Fibroblast of lung (primary cell): ENCODE measurements at regions not wholly inside any gene's neighbourhood (a gene's known extent, or its start where the extent isn't known, plus 50 kb on each side); places are given as distances from the start of the nearest gene placed in this dataset.
"Not testable (repeated sequence)": the region's sequence is repeated elsewhere in the genome, so short reads cannot be mapped to it uniquely, and the experiment has no call there.

ENCODE experiments used
- DNase-seq, 2 donors: peaks; one replicate each; pipeline versions ENCODE4 v3.0.0 to v3.0.0-alpha.2; 2010; ENCODE audit warnings: low read depth in 2 of 2
- H2AFZ ChIP-seq: 2 replicates; pipeline ENCODE4 v1.5.1; 2012; ENCODE audit warnings: low read length, control low read depth, inconsistent platforms
- H3K27ac ChIP-seq: 2 replicates; pipeline ENCODE4 v1.5.1; 2011; ENCODE audit warnings: low read length, control low read depth; ENCODE audit not compliant: insufficient read depth
- H3K27me3 ChIP-seq: 2 replicates; pipeline ENCODE4 v1.5.1; 2011; ENCODE audit warnings: mild to moderate bottlenecking, low read length; ENCODE audit not compliant: control insufficient read depth, insufficient read depth
- H3K36me3 ChIP-seq: 2 replicates; pipeline ENCODE4 v1.5.1; 2011; ENCODE audit warnings: low read length; ENCODE audit not compliant: control insufficient read depth, insufficient read depth
- H3K4me1 ChIP-seq: 2 replicates; pipeline ENCODE4 v1.5.1; 2011; ENCODE audit warnings: low read length; ENCODE audit not compliant: control insufficient read depth, insufficient read depth; ENCODE audit errors: extremely low read depth
- H3K4me2 ChIP-seq: 2 replicates; pipeline ENCODE4 v1.5.1; 2011; ENCODE audit warnings: low read length, control low read depth; ENCODE audit not compliant: insufficient read depth; ENCODE audit errors: extremely low read depth
- H3K4me3 ChIP-seq, 4 experiments: fragments of 200-600 bp in 1 of 4; sonication (generic) in 1 of 4; replicated peaks in 1 of 4; 2 replicates each; pipeline ENCODE4 v1.5.1; 2011 to 2016; ENCODE audit warnings: low read length in 4 of 4, low read depth in 3 of 4, mild to moderate bottlenecking in 3 of 4, control low read depth in 2 of 4, inconsistent platforms in 1 of 4, mixed read lengths in 1 of 4; ENCODE audit not compliant: insufficient read depth in 1 of 4; ENCODE audit errors: control extremely low read depth in 1 of 4
- H3K79me2 ChIP-seq: 2 replicates; pipeline ENCODE4 v1.5.1; 2012; ENCODE audit warnings: mild to moderate bottlenecking, low read length, inconsistent platforms; ENCODE audit not compliant: control insufficient read depth, insufficient read depth
- H3K9ac ChIP-seq: 2 replicates; pipeline ENCODE4 v1.5.1; 2011; ENCODE audit warnings: mild to moderate bottlenecking, low read length, control low read depth; ENCODE audit not compliant: insufficient read depth
- H3K9me3 ChIP-seq: 2 replicates; pipeline ENCODE4 v1.5.1; 2012; ENCODE audit warnings: low read depth, low read length; ENCODE audit not compliant: control insufficient read depth, insufficient read depth
- H4K20me1 ChIP-seq: 2 replicates; pipeline ENCODE4 v1.5.1; 2011; ENCODE audit warnings: low read length; ENCODE audit not compliant: control insufficient read depth, insufficient read depth; ENCODE audit errors: extremely low read depth
- EZH2 ChIP-seq: IDR thresholded peaks from 2 replicates; pipeline ENCODE4 v1.5.1; 2012; ENCODE audit warnings: low read length, control low read depth, mild to moderate bottlenecking; ENCODE audit errors: missing control alignments
- TF ChIP-seq, protein P1 (sequence below), 2 donors: IDR thresholded peaks in 1 of 2; conservative IDR thresholded peaks in 1 of 2; 1 replicate in 1 of 2; 2 replicates in 1 of 2; pipeline ENCODE4 v1.5.1; 2011 to 2012; ENCODE audit warnings: low read length in 2 of 2, control low read depth in 1 of 2, inconsistent platforms in 1 of 2, low read depth in 1 of 2, mild to moderate bottlenecking in 1 of 2

DNA sequence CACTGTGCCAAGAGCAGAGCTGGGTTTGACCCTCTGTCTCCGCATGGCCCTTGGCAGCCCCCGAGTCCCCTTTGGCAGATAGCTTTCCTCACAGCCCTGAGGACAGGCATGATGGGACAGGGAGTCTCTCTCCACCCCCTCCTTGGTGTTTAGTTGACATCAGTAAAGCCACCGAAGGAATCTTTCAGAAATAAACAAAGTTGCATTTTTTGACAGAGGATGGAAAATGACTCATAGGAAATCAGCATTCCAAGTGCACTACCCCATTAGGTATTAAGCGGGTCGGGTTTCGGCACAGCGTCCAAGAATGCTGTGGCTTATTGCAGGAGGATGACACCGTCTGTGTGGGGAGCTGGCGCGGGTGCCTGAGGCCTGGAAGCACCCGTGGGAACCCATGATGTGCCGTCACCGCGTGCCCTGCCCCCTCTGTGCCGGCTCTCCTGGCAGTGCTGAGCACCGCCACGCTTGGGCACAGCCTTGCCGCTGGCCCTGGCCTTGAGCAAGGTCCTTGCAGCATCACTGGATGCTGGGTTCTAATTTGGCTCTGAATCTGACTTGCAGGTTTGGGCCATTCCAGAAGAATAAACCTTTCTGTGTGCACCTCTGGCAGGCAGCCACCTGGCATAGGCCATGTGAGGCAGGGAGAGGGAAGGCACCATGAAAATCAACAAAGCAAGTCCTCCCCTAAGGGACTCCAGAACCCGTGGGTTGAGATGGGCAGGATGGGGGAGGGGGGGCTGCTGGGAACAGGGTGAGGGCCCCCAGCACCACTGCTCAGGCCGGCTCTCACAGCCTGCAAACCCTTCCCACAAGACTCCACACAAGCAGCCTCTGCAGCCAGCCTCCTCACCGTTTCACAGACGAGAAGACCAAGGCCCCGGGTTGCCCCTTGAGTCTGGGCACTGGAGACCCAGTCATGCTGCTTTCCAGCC lies 50.5 kb upstream of the ZNF469 start:
- peak; percentile 100 for DNase-seq
- Histone ChIP-seq H3K27ac (peak overlapping the region; percentile 82), H3K9ac (peak overlapping the region; percentile 59), H2AFZ (no peak overlapping the region), H3K4me3 (no peak overlapping the region), H3K4me2 (peak overlapping the region; percentile 69), H3K79me2 (no peaks in the 10 kb centered on the region), H4K20me1 (no peaks in the 10 kb centered on the region), H3K36me3 (no peaks in the 10 kb centered on the region), H3K9me3 (no peaks in the 10 kb centered on the region), H3K27me3 (no peaks in the 10 kb centered on the region), H3K4me1 (peaks cover 23% of the 10 kb centered on the region)
- TF ChIP-seq, protein P1, sequence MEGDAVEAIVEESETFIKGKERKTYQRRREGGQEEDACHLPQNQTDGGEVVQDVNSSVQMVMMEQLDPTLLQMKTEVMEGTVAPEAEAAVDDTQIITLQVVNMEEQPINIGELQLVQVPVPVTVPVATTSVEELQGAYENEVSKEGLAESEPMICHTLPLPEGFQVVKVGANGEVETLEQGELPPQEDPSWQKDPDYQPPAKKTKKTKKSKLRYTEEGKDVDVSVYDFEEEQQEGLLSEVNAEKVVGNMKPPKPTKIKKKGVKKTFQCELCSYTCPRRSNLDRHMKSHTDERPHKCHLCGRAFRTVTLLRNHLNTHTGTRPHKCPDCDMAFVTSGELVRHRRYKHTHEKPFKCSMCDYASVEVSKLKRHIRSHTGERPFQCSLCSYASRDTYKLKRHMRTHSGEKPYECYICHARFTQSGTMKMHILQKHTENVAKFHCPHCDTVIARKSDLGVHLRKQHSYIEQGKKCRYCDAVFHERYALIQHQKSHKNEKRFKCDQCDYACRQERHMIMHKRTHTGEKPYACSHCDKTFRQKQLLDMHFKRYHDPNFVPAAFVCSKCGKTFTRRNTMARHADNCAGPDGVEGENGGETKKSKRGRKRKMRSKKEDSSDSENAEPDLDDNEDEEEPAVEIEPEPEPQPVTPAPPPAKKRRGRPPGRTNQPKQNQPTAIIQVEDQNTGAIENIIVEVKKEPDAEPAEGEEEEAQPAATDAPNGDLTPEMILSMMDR (conservative IDR thresholded peaks at IDR 0.05 in 1 of 2, IDR thresholded peaks at IDR 0.05 in 1 of 2; ENCODE audit: low read depth in 1 of 2, low read length in 2 of 2), result no peak
- TF ChIP-seq EZH2, result no peak

GRCh38 chr16:88332921-88333825 lies 49.6 kb upstream of the ZNF469 start:
- peak overlapping the region; percentile 82 for H3K27ac ChIP-seq
- not testable (repeated sequence) for H3K36me3 ChIP-seq, H3K4me3 ChIP-seq, H2AFZ ChIP-seq, H3K9me3 ChIP-seq, H3K79me2 ChIP-seq, H3K4me2 ChIP-seq, H4K20me1 ChIP-seq, H3K27me3 ChIP-seq
- peak overlapping the region; percentile 59 for H3K9ac ChIP-seq
- H3K4me1 ChIP-seq, result peaks cover 23% of the 10 kb centered on the region
- peak; percentile 75 to 81 for DNase-seq
